GM12878 (cell line): ENCODE measurements at regions not wholly inside any gene's neighbourhood (a gene's known extent, or its start where the extent isn't known, plus 50 kb on each side); places are given as distances from the start of the nearest gene placed in this dataset.

Source experiments
- ATAC-seq: fragments of 200-7000 bp; cut with Tn5 transposase; 3 replicates; pipeline ENCODE4 v1.9.1; 2020; ENCODE audit warnings: mild to moderate bottlenecking, moderate library complexity
- BruUV-seq: library from RNA; stranded (reverse); fragments of 400-500 nt; replicated peaks from 2 replicates; lab custom pipeline; 2021; lab: Mats Ljungman, UMichigan
- CTCF ChIA-PET: fragments of 300-600 bp; sonication (Branson Sonifier 250); formaldehyde crosslinking; extraction: SDS; loops from one replicate; lab custom pipeline; 2021; ENCODE audit warnings: inconsistent platforms; lab: Yijun Ruan, JAX
- POLR2A ChIA-PET: fragments of 350-600 bp; formaldehyde crosslinking; extraction: SDS; loops from one replicate; lab custom pipeline; 2021; ENCODE audit warnings: inconsistent platforms; lab: Charles Lee
- RAD21 ChIA-PET: fragments of 300-600 bp; sonication (Branson Sonifier 250); formaldehyde crosslinking; loops from one replicate; lab custom pipeline; 2023; ENCODE audit warnings: antibody characterized with exemption; ENCODE audit not compliant: unreplicated experiment; lab: Charles Lee
- SMC1A ChIA-PET: fragments of 300-600 bp; sonication (Branson Sonifier 250); formaldehyde crosslinking; loops from one replicate; lab custom pipeline; 2023; ENCODE audit not compliant: unreplicated experiment, uncharacterized antibody; lab: Charles Lee
- DNase-seq: peaks from one replicate; pipeline ENCODE4 v3.0.0-alpha.2; 2011; ENCODE audit warnings: low read depth, low spot score
- FAIRE-seq: peaks from 3 replicates; lab custom pipeline; 2011; peaks lifted over from hg19 to GRCh38; lab: Jason Lieb, UNC
- H2AFZ ChIP-seq: 2 replicates; pipeline ENCODE4 v1.6.0; 2011; ENCODE audit warnings: low read depth, low read length, control low read depth; ENCODE audit not compliant: control insufficient read depth
- H3K27ac ChIP-seq: 2 replicates; pipeline ENCODE4 v1.5.1; 2011; ENCODE audit warnings: control low read depth; ENCODE audit not compliant: control insufficient read depth, insufficient read depth
- H3K27me3 ChIP-seq, 2 experiments: replicated peaks in 1 of 2; 2 replicates each; pipeline versions ENCODE4 v1.6.0 to v1.6.1; 2011; ENCODE audit warnings: low read length in 1 of 2; ENCODE audit not compliant: control insufficient read depth in 2 of 2, insufficient read depth in 2 of 2
- H3K36me3 ChIP-seq, 2 experiments: 2 replicates each; pipeline ENCODE4 v1.5.1; 2011; ENCODE audit warnings: low read length in 1 of 2; ENCODE audit not compliant: control insufficient read depth in 2 of 2, insufficient read depth in 2 of 2
- H3K4me1 ChIP-seq: 2 replicates; pipeline ENCODE4 v1.6.1; 2011; ENCODE audit warnings: mild to moderate bottlenecking, low read length, moderate library complexity, mixed read lengths; ENCODE audit not compliant: control insufficient read depth, insufficient read depth
- H3K4me2 ChIP-seq: 2 replicates; pipeline ENCODE4 v1.6.0; 2011; ENCODE audit warnings: control low read depth; ENCODE audit not compliant: control insufficient read depth, insufficient read depth
- H3K4me3 ChIP-seq: fragments of 200-600 bp; sonication (generic); 2 replicates; pipeline ENCODE4 v1.5.1; 2016
- H3K79me2 ChIP-seq: 2 replicates; pipeline ENCODE4 v1.6.0; 2011; ENCODE audit warnings: low read length; ENCODE audit not compliant: control insufficient read depth, insufficient read depth
- H3K9ac ChIP-seq: 2 replicates; pipeline ENCODE4 v1.8.0; 2011; ENCODE audit warnings: low read length, control low read depth, mixed read lengths; ENCODE audit not compliant: control insufficient read depth, insufficient read depth
- H3K9me3 ChIP-seq: replicated peaks from 3 replicates; pipeline ENCODE4 v1.5.1; 2011; ENCODE audit warnings: mild to moderate bottlenecking, low read length; ENCODE audit not compliant: control insufficient read depth, insufficient read depth
- H4K20me1 ChIP-seq: 2 replicates; pipeline ENCODE4 v1.6.0; 2011; ENCODE audit not compliant: control insufficient read depth, insufficient read depth
- E2F8 ChIP-seq: fragments of 450-650 bp; IDR thresholded peaks from 2 replicates; pipeline ENCODE4 v1.6.1; 2018; ENCODE audit warnings: mild to moderate bottlenecking, low read depth, moderate library complexity; ENCODE audit not compliant: partially characterized antibody
- ETV6 ChIP-seq, 2 experiments: fragments of 450-650 bp in 1 of 2; IDR thresholded peaks in 1 of 2; conservative IDR thresholded peaks in 1 of 2; 2 replicates each; pipeline ENCODE4 v1.6.1; 2014; ENCODE audit warnings: antibody characterized with exemption in 1 of 2, borderline replicate concordance in 1 of 2, low read depth in 1 of 2, mild to moderate bottlenecking in 1 of 2, moderate library complexity in 1 of 2
- MAX ChIP-seq: IDR thresholded peaks from 2 replicates; pipeline ENCODE4 v1.6.1; 2012; ENCODE audit warnings: low read depth, low read length, improper control_type of control experiment
- MEF2A ChIP-seq: IDR thresholded peaks from 2 replicates; pipeline ENCODE4 v1.6.1; 2011; ENCODE audit warnings: low read depth, mild to moderate bottlenecking, low read length, moderate library complexity; ENCODE audit not compliant: insufficient read depth
- NFYB ChIP-seq: IDR thresholded peaks from 2 replicates; pipeline ENCODE4 v1.6.1; 2011; ENCODE audit warnings: low read depth, mild to moderate bottlenecking, low read length, improper control_type of control experiment, moderate library complexity; ENCODE audit not compliant: insufficient read depth
- NR2C1 ChIP-seq: fragments of 450-650 bp; IDR thresholded peaks from 2 replicates; pipeline ENCODE4 v1.6.1; 2017; ENCODE audit warnings: antibody characterized with exemption, mild to moderate bottlenecking, moderate library complexity
- NR2C2 ChIP-seq: IDR thresholded peaks from 2 replicates; pipeline ENCODE4 v1.6.1; 2011; ENCODE audit warnings: borderline replicate concordance, low read depth; ENCODE audit not compliant: control insufficient read depth, insufficient read length
- NRF1 ChIP-seq: conservative IDR thresholded peaks from 2 replicates; pipeline ENCODE4 v1.6.1; 2011; ENCODE audit warnings: mild to moderate bottlenecking, low read depth, low read length, improper control_type of control experiment
- PBX3 ChIP-seq: IDR thresholded peaks from 2 replicates; pipeline ENCODE4 v1.6.1; 2011; ENCODE audit warnings: mild to moderate bottlenecking, low read depth, low read length, moderate library complexity; ENCODE audit not compliant: insufficient replicate concordance
- PKNOX1 ChIP-seq: fragments of 450-650 bp; IDR thresholded peaks from 2 replicates; pipeline ENCODE4 v1.6.1; 2016; ENCODE audit warnings: mild to moderate bottlenecking
- PML ChIP-seq: IDR thresholded peaks from 2 replicates; pipeline ENCODE4 v1.6.1; 2012; ENCODE audit warnings: low read length, inconsistent platforms
- RELA ChIP-seq: fragments of 450-650 bp; IDR thresholded peaks from 2 replicates; pipeline ENCODE4 v1.8.0; 2014; ENCODE audit warnings: borderline replicate concordance; ENCODE audit not compliant: partially characterized antibody
- RUNX3 ChIP-seq: IDR thresholded peaks from 2 replicates; pipeline ENCODE4 v1.6.1; 2012; ENCODE audit warnings: low read length, inconsistent platforms
- SMC3 ChIP-seq: IDR thresholded peaks from 2 replicates; pipeline ENCODE4 v1.6.1; 2011; ENCODE audit warnings: low read length, improper control_type of control experiment, borderline replicate concordance
- SP1 ChIP-seq: IDR thresholded peaks from one replicate; pipeline ENCODE4 v1.6.1; 2011; ENCODE audit warnings: low read depth, low read length
- SREBF2 ChIP-seq: IDR thresholded peaks from 2 replicates; pipeline ENCODE4 v1.6.1; 2012; ENCODE audit warnings: mild to moderate bottlenecking, low read length
- USF2 ChIP-seq: IDR thresholded peaks from 2 replicates; pipeline ENCODE4 v1.6.1; 2011; ENCODE audit warnings: low read depth, low read length, improper control_type of control experiment, borderline replicate concordance
- WGBS: methylation state at CpG from one replicate; pipeline ENCODE4 v1.1.6; 2016; ENCODE audit warnings: low lambda C conversion rate; ENCODE audit not compliant: insufficient replicate concordance, insufficient coverage; ENCODE audit errors: missing lambda C conversion rate; 5-methylcytosine and 5-hydroxymethylcytosine counted together
- in situ Hi-C: fragments of 300-500 bp; cut with MboI; formaldehyde crosslinking; loops from 9 replicates; pipeline ENCODE4 v1.14.3; 2018; ENCODE audit warnings: mixed read lengths
- intact Hi-C: fragments of 100-400 bp; cut with micrococcal nuclease; formaldehyde crosslinking; loops from one replicate; pipeline ENCODE4 v1.14.2; 2022; ENCODE audit not compliant: unreplicated experiment

- TF ChIP-seq MAX (no peak), ETV6 (conservative IDR thresholded peaks at IDR 0.05 in 1 of 2, IDR thresholded peaks at IDR 0.05 in 1 of 2; ENCODE audit: borderline replicate concordance in 1 of 2, low read depth in 1 of 2) (no peak), USF2 (no peak)
These were observed 78.5 kb upstream of the DDIT4L start (continued) for GRCh38 chr4:100268789-100269188.

GRCh38 chr4:100261346-100261745 lies 71.1 kb upstream of the DDIT4L start:
- H3K4me2 ChIP-seq = no peak overlapping the region
- ATAC-seq = no peak
- 22% methylated on average over 2 of the region's 2 CpGs for WGBS
- intact Hi-C loops = no loop called here
- H3K4me3 ChIP-seq = no peak overlapping the region
- H3K27me3 ChIP-seq = no peaks in the 10 kb centered on the region
- no peak overlapping the region for H3K27ac ChIP-seq
- no peaks in the 10 kb centered on the region for H4K20me1 ChIP-seq
- in situ Hi-C loops = no loop called here
- CTCF ChIA-PET = no interaction called here
- no TSS peak for BruUV-seq
- FAIRE-seq = no peak
- H3K36me3 ChIP-seq = no peaks in the 10 kb centered on the region
- H3K9ac ChIP-seq = no peak overlapping the region
- SMC1A ChIA-PET = no interaction called here
- H3K79me2 ChIP-seq = no peaks in the 10 kb centered on the region
- no peak overlapping the region for H2AFZ ChIP-seq
- no peaks in the 10 kb centered on the region for H3K9me3 ChIP-seq
- DNase-seq = no peak
- H3K4me1 ChIP-seq = no peaks in the 10 kb centered on the region
- POLR2A ChIA-PET = no interaction called here
- RAD21 ChIA-PET = no interaction called here
- no peak for TF ChIP-seq PML
- TF ChIP-seq NFYB = no peak
- no peak for TF ChIP-seq SP1
- TF ChIP-seq RELA = no peak
- TF ChIP-seq SREBF2 = no peak
- TF ChIP-seq PKNOX1 = no peak
- TF ChIP-seq SMC3 = no peak
- TF ChIP-seq PBX3 = no peak
- no peak for TF ChIP-seq NRF1
- TF ChIP-seq NR2C2 = no peak
- no peak for TF ChIP-seq E2F8
- no peak for TF ChIP-seq MAX
- no peak for TF ChIP-seq NR2C1
- TF ChIP-seq RUNX3 = no peak
- TF ChIP-seq MEF2A = no peak
